ENCODE measurements at regions not wholly inside any gene's neighbourhood (a gene's known extent, or its start where the extent isn't known, plus 50 kb on each side); places are given as distances from the start of the nearest gene placed in this dataset.

- H3K36me3 ChIP-seq (ENCODE audit: control insufficient read depth, insufficient read depth, low read length) = no peaks in the 10 kb centered on the region
- no peaks in the 10 kb centered on the region for H3K27me3 ChIP-seq (ENCODE audit: control insufficient read depth, insufficient read depth, low read length)
- TF ChIP-seq CTCF (IDR thresholded peaks at IDR 0.05) = no peak
- no peak overlapping the region for H3K4me2 ChIP-seq (ENCODE audit: low read length)
- no peak overlapping the region for H3K4me3 ChIP-seq (ENCODE audit: low read depth, low read length)
- no peaks in the 10 kb centered on the region for H3K4me1 ChIP-seq
- H2AFZ ChIP-seq = no peak overlapping the region
- no peak overlapping the region for H3K27ac ChIP-seq
- no peak overlapping the region for H3K9ac ChIP-seq
- no peaks in the 10 kb centered on the region for H3K79me2 ChIP-seq
- H3K9me3 ChIP-seq (ENCODE audit: control insufficient read depth, low read length) = no peaks in the 10 kb centered on the region
Measured at GRCh38 chr3:40975711-40976121, 223.6 kb upstream of the CTNNB1 start.

DNA sequence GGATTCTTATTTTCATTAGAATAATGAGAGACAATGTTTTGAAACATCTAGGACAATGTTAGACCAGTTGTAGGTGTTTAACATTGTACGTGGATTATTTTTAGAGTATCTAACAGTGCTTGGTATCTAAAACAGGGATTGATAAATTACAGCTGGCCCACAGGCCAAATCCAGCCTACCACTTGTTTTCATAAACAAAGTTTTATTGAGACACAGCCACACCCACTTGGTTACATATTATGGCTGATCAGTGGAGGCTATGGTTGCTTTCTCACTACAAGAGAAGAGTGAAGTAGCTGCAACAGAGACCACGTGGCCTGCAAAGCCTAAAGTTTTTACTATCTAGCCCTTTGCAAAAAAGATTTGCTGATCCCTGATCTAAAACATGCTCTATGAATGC lies 223.1 kb upstream of the CTNNB1 start:
- Histone ChIP-seq H3K9me3 (ENCODE audit: control insufficient read depth, low read length) (no peaks in the 10 kb centered on the region), H3K4me1 (no peaks in the 10 kb centered on the region), H3K27me3 (ENCODE audit: control insufficient read depth, insufficient read depth, low read length) (no peaks in the 10 kb centered on the region), H2AFZ (no peak overlapping the region), H3K27ac (no peak overlapping the region), H3K36me3 (ENCODE audit: control insufficient read depth, insufficient read depth, low read length) (no peaks in the 10 kb centered on the region), H3K4me2 (ENCODE audit: low read length) (no peak overlapping the region), H3K79me2 (no peaks in the 10 kb centered on the region), H3K4me3 (ENCODE audit: low read depth, low read length) (no peak overlapping the region), H3K9ac (no peak overlapping the region)
- no peak for TF ChIP-seq CTCF (IDR thresholded peaks at IDR 0.05)

DNA sequence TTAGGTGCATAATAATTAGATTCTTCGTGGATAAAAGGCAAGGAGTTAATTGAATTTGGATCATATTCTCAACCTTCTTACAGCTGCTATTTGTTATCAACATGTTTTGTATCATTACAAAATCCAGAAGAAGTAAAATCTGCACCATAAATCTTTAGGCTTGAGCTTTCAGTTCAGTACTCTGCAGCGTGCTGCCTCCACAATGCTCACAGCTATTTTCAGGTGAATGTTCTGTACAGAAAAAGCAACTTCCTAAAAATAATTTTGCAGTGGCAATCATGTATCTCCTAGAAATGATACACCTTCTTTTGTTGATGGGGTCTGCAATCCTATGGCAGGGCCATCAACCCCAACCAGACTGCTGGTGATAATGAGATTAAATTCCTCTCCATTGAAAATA lies 220.9 kb upstream of the CTNNB1 start:
- Histone ChIP-seq H2AFZ (no peak overlapping the region), H3K36me3 (ENCODE audit: control insufficient read depth, insufficient read depth, low read length) (no peaks in the 10 kb centered on the region), H3K79me2 (no peaks in the 10 kb centered on the region), H3K27ac (no peak overlapping the region), H3K4me1 (no peaks in the 10 kb centered on the region), H3K4me3 (ENCODE audit: low read depth, low read length) (no peak overlapping the region), H3K4me2 (ENCODE audit: low read length) (no peak overlapping the region), H3K9ac (no peak overlapping the region), H3K27me3 (ENCODE audit: control insufficient read depth, insufficient read depth, low read length) (no peaks in the 10 kb centered on the region), H3K9me3 (ENCODE audit: control insufficient read depth, low read length) (no peaks in the 10 kb centered on the region)
- no peak for TF ChIP-seq CTCF (IDR thresholded peaks at IDR 0.05)

GRCh38 chr3:40979962-40980361 lies 219.3 kb upstream of the CTNNB1 start:
- peaks cover 5% of the 10 kb centered on the region for H3K4me1 ChIP-seq
- no peak overlapping the region for H3K27ac ChIP-seq
- no peak overlapping the region for H2AFZ ChIP-seq

More at GRCh38 chr3:40979962-40980361, 219.3 kb upstream of the CTNNB1 start:
- TF ChIP-seq CTCF (IDR thresholded peaks at IDR 0.05) = no peak
- no peaks in the 10 kb centered on the region for H3K79me2 ChIP-seq
- H3K9me3 ChIP-seq (ENCODE audit: control insufficient read depth, low read length) = no peaks in the 10 kb centered on the region
- H3K4me3 ChIP-seq (ENCODE audit: low read depth, low read length) = no peak overlapping the region
- no peaks in the 10 kb centered on the region for H3K27me3 ChIP-seq (ENCODE audit: control insufficient read depth, insufficient read depth, low read length)
- H3K36me3 ChIP-seq (ENCODE audit: control insufficient read depth, insufficient read depth, low read length) = no peaks in the 10 kb centered on the region
- no peak overlapping the region for H3K4me2 ChIP-seq (ENCODE audit: low read length)
- no peak overlapping the region for H3K9ac ChIP-seq
